ENCODE measurements at regions not wholly inside any gene's neighbourhood (a gene's known extent, or its start where the extent isn't known, plus 50 kb on each side); places are given as distances from the start of the nearest gene placed in this dataset.
"Not testable (repeated sequence)": the region's sequence is repeated elsewhere in the genome, so short reads cannot be mapped to it uniquely, and the experiment has no call there.

DNA sequence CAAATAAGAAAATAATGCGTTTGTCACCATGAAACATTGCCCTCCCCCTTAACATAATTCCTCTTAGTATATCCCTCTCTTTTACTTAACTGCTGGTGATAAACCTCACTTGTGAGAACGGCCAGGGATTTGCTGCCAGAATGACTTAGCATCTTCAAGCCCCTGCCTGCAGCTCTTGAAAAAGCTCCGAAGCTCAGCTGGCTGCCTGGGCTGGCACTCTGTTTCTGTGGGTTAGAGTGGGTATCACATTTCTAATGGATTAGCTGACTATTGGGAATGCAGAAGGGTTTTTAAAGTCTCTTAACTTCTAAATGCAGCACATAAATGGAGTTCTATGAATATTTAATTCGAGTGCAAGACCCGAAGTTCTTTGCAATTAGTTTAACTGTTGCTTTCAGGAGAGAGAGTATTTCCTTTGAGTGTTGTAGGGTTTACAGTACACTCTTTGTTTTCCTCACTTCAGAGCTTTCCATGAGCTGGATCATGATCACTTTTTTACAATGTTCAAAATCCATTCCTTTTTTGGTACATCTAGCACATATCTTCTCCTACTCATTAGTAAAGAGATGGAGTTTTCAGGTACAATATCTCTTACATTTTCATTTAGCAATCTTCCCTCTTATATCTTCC lies 124.7 kb upstream of the RBMS3 start:
- no peak for DNase-seq

DNA sequence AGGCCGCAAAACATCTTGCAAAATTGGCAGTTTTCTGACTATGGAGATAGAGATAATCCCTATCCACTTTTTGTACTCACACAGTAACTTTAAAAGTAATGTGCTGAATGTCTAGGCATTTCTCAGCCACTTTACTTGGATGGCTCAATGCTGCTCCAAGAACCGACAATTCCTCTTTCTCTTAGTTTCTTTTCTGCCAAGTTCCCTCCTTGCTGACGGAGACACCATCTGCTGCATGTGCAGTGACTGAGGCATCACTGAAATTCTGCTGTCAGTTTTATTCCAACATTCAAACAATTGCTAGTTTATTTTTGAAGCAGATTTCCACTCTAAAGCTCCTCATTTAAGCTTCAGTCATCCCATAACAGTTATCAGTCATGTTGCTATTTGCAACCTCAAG lies 116.0 kb upstream of the RBMS3 start:
- DNase-seq = no peak

- no peak for DNase-seq
Measured at GRCh38 chr3:29167180-29167579, 113.7 kb upstream of the RBMS3 start.

DNA sequence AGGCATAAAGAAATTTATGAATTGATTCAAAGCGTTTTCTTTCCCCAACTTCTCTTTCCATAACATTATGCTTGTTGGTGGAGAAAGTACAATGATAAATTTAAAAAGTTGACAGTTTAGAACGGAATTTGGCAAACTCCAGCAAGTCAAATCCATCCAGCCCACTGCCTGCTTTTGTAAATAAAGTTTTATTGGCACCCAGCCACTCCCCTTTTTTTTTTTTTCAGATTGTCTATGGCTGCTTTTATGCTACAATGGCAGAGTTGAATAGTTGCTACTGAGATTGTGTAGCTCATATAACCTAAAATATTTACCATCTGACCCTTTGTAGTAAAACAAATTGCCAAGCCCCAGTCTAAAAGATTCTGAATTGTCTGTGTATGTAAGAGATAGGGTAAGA lies 112.8 kb upstream of the RBMS3 start:
- no peak for DNase-seq

GRCh38 chr3:29168696-29169095 lies 112.2 kb upstream of the RBMS3 start:
- no peak for DNase-seq

DNA sequence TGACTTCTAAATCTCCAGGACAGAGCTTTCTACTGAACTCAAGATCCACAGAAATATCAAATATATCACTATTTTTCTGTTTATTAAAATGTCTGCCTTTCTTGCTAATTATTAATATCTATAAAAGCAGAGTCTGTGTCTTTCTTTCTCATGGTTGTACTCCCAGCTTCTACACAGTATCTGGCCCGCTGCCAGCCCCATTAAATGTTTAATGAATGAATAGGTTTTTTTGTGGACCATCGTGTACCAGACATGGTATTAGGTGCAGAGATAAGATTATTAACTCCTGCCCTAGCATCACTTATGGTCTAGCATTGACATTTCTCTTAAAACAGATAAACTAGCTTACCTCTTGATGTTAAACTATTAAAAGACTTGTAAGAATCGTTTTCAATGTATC lies 111.4 kb upstream of the RBMS3 start:
- DNase-seq = no peak

DNA sequence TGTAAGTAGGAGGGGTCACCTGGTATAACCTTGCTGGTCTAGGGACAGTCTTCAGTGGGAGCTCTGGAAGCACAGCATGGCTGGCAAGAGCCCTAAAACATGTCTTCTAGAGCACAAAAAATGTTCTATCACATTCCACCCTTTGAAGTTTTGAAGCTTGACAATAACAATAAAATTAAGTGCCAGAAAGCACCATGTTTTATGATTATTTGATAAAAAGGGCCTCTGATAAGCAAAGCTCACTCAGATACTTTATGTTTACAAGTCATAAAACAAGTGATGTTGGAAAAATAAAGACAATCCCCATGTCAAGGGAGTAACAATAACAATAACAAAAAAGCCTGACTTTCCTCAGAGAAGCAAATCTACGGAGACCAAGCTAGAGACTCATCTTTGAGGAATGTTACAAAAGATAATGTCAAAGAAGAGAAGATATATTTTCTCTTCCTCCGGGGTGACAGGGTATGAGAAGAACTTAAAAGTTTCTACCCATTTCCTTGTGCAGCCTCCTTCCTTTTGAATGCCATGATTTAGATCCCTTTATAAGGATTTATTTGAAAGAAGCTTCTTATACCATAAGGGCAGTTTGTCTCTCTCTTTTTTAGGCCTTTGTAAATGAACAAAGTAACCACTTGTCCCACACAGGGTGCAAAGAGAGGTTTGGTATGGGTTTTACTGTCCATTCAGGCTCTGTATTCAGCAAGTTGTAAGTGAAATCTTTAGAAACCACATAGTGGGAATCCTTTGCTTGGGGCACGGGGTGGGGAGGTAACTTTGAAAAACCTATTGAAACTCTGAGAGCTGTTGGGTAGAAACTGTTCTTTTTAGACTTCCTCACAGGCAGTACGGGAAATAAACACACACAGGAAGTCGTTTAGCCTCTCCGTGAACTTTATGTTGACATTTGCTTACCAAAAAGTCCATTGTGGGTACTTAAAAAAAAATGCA lies 109.6 kb upstream of the RBMS3 start:
- DNase-seq = no peak

GRCh38 chr3:29176501-29176900 lies 104.4 kb upstream of the RBMS3 start:
- no peak for DNase-seq

DNA sequence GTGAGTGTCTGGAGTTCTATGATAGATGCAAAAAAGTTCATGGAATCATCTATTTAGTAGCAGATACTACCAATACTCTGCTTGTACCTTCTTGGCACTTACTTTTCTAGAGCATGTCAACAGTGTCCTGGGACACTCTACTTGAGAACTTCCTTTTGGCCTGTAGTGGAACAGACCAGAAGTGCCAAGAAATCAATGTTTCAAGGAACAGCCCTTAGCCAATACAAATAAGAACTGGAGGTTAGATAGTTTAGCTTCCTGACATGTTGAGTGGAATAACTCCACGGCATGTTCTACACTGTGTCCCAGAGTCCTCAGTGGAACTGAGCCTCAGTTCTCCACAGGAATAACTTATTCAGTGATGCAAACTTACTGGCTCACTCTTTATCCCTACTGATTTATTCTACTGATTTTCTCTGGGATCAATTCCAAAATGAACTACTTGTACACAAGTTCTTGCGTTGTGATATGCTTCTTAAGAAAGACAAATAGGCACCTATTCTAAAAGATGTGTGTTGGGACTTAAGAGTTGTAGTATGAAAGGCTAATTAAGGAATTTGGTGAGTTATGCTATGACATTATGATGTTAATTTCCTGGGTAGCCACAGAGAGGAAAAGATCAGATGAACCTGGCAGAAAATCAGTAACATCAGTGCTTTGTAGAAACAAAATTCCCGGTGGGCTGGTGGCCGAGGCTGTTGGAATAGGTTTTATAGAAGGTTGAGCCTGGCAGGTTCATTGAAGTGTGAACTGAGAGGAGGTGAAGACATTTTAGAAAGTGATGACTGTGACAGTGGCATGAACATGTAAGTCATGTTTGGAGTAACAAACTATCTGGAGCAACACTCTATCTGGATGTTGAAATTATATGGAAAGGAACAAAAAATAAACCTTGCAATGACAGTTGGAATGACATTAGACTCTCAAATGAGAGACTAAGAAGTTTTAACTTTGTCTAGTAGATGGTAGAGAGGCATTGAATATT lies 101.8 kb upstream of the RBMS3 start:
- no peak for DNase-seq

- no peak for DNase-seq
Measured at GRCh38 chr3:29181149-29181780, 99.6 kb upstream of the RBMS3 start.

GRCh38 chr3:29181872-29182271 lies 99.0 kb upstream of the RBMS3 start:
- no peak for DNase-seq

- not testable (repeated sequence) for DNase-seq
Measured at GRCh38 chr3:29182828-29183227, 98.0 kb upstream of the RBMS3 start.

- no peak for DNase-seq
Measured at GRCh38 chr3:29183346-29184087, 97.4 kb upstream of the RBMS3 start.

GRCh38 chr3:29185706-29186105 lies 95.2 kb upstream of the RBMS3 start:
- DNase-seq = no peak

DNA sequence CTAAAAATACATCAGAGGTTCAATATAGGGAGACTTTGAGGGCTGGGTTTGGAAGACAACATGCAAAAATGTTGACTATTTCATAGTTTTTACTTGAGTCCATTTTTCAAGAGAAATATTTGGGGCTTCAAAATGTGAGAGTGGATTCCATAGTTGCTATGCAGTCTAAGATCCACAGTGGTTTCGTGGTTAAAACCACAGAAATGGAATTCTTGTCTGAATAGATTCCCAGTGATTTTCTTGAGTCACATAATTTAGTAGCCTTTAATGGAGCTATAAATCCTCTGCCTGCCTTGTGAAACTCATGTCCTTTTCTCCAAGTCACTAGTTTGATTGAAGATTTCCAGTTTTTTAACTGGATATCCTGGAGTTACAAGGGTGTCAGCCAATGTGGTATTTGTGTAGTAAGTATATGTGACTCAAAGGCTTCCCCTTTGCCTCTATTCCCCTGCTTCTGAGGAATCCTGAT lies 94.7 kb upstream of the RBMS3 start:
- no peak for DNase-seq

DNA sequence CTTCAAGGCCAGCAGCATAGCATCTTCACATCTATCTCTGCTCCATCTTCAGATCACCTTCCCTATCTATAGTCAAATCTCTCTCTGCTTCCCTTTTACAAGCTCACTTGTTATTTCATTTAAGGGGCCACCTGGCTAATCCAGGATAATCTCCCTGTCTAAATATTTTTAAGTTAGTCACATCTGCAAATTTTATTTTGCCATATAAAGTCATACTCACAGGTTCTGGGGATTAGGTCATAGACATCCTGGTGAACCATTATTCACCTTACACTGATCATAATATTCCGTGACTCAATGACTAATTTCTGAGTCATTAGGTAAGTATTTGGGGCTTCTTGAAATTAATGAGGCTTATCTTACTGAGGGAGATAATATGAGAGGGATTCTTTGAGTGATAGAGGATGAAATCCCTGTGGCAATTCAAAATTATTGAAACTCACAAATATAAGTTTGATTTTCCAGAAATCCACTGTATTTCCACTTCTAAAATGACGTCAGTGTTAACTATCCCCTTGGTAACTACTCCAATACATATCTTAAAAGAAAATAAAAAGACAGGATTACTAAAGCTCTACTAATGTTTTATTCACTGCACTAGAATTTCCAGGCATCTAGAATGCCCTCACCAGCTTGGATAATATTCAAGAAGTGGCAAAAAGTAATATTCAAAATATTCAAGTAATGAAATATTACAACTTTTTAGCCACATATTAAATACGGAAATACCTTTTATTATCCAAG lies 93.7 kb upstream of the RBMS3 start:
- no peak for DNase-seq

GRCh38 chr3:29189328-29189727 lies 91.5 kb upstream of the RBMS3 start:
- DNase-seq = no peak

- no peak for DNase-seq
Measured at GRCh38 chr3:29194139-29194538, 86.7 kb upstream of the RBMS3 start.

DNA sequence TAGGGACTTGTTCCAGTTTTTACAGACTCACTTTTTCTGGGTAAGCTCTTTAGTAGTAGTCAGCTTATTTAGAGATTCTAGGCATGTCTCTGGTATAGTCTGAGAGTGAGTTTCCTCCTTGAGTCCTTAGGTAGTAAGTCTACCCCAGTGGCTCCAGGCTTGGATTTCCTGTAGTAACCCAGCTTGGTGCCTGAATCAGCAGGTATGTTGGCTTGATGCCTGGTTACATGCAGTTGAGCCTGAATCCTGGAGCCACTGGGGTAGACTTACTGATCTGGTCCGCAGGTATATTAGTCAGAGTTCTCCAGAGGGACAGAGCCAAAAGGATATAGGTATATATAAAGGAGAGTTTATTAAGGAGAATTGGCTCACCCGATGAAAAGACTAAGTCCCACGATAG lies 85.8 kb upstream of the RBMS3 start:
- DNase-seq = no peak

DNA sequence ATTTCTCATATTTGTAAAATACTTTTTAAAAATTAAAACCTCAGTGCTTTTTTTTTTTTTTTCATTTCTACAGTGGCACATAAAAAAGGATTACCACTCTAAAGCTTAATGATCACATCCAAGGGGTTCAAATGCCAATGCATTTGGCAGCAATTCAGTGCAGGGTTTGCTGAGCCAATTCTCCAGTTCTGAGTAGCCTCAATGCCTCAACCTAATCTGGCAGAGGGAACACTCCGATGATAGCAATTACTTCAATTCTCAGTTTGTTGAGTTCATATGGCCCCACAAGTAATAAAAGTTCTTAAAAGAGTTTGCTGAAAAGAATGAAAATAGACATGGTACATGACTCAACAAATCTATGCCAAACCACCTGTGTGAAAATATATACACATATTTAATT lies 79.3 kb upstream of the RBMS3 start:
- DNase-seq = no peak

GRCh38 chr3:29202378-29202777 lies 78.5 kb upstream of the RBMS3 start:
- DNase-seq = no peak
